ENCODE measurements at regions not wholly inside any gene's neighbourhood (a gene's known extent, or its start where the extent isn't known, plus 50 kb on each side); places are given as distances from the start of the nearest gene placed in this dataset.

DNA sequence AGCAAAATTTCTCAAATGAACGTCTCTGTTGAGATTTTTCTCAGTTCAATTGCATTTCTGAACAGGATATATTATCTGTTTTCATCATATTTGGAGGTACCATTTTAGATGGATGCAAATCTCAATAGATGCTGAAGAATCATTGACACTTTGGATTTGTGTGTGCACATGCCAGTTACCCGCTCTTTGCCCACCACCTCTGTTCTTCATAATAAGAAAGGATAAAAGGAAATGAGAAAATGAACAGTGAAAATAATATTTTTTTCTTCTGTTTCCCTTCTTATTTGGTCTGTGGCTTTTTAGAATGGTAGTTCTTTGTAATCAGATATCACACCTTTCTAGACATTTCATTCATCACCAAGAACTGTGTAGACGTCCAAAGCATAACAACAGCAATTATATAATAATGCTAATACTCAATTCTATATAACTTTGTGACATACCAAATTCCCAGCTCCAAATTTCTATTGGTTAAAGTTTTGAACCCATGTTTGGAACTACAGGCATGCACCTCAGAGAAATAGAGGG, 256.7 kb upstream of the SATB1 start:
- TF ChIP-seq, protein P1, sequence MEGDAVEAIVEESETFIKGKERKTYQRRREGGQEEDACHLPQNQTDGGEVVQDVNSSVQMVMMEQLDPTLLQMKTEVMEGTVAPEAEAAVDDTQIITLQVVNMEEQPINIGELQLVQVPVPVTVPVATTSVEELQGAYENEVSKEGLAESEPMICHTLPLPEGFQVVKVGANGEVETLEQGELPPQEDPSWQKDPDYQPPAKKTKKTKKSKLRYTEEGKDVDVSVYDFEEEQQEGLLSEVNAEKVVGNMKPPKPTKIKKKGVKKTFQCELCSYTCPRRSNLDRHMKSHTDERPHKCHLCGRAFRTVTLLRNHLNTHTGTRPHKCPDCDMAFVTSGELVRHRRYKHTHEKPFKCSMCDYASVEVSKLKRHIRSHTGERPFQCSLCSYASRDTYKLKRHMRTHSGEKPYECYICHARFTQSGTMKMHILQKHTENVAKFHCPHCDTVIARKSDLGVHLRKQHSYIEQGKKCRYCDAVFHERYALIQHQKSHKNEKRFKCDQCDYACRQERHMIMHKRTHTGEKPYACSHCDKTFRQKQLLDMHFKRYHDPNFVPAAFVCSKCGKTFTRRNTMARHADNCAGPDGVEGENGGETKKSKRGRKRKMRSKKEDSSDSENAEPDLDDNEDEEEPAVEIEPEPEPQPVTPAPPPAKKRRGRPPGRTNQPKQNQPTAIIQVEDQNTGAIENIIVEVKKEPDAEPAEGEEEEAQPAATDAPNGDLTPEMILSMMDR (IDR thresholded peaks at IDR 0.05) = no peak
- TF ChIP-seq POLR2A (IDR thresholded peaks at IDR 0.05) = no peak

All from adrenal gland (tissue), 5 donors.